SH-SY5Y (cell line): ENCODE measurements at regions not wholly inside any gene's neighbourhood (a gene's known extent, or its start where the extent isn't known, plus 50 kb on each side); places are given as distances from the start of the nearest gene placed in this dataset.

ENCODE experiments used
- GATA2 ChIP-seq: IDR thresholded peaks from 2 replicates; pipeline ENCODE4 v1.6.1; 2011; ENCODE audit warnings: mild to moderate bottlenecking, low read depth, low read length
- GATA3 ChIP-seq: IDR thresholded peaks from 2 replicates; pipeline ENCODE4 v1.6.1; 2011; ENCODE audit warnings: low read depth, mild to moderate bottlenecking, low read length, moderate library complexity

- TF ChIP-seq GATA2 (no peak), GATA3 (no peak)
Observed at GRCh38 chr1:38651669-38652068, 207.9 kb downstream of the RRAGC start.
